Stimulated activated CD8-positive, alpha-beta memory T cell treated with anti-CD3 and anti-CD28 coated beads, Interleukin-2, amount 100 ng/mL, for 1 hour (primary cell): ENCODE measurements at regions not wholly inside any gene's neighbourhood (a gene's known extent, or its start where the extent isn't known, plus 50 kb on each side); places are given as distances from the start of the nearest gene placed in this dataset.
"Not testable (repeated sequence)": the region's sequence is repeated elsewhere in the genome, so short reads cannot be mapped to it uniquely, and the experiment has no call there.

ENCODE experiments used
- DNase-seq, 2 donors: peaks; one replicate each; pipeline ENCODE4 v3.0.0-alpha.2; 2020; ENCODE audit warnings: low read depth in 2 of 2

GRCh38 chr20:50448625-50449403 lies 61.4 kb upstream of the PTPN1 start:
- DNase-seq, result not testable (repeated sequence)

DNA sequence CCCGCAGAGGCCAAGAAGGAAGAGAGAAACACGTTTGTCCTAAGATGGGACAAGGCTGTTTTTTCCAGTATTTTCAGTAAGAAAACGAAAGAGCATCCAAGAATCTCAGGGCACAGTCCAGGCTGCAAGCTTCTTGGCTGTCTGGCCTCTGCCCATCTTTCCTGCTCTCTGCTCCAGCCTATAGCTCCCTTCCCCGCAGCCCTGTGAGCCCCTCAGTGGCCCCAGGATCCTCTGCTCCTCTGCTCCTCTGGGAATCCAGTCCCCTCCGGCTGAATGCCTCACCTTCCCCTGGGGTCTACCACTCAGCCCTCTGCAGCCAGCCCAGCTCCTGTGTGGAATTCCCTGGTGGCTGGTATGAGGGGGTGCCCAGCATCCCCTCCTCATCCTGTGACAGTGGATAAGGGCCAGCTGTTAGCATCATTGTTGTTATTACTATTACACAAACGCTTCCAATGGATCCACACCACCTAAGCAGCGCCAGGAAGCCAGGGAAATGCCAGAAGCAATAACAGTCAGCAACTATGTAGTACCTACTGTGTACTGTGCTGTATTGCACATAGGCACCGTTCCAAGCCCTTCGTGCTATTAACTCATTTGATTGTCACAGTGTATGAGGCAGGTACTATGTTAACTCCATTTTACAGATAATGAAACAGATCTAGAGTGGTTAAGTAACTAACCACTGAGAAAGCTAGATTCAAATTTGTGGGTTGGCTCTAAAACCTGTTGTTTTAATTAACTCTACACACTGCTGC lies 60.3 kb upstream of the PTPN1 start:
- no peak for DNase-seq

DNA sequence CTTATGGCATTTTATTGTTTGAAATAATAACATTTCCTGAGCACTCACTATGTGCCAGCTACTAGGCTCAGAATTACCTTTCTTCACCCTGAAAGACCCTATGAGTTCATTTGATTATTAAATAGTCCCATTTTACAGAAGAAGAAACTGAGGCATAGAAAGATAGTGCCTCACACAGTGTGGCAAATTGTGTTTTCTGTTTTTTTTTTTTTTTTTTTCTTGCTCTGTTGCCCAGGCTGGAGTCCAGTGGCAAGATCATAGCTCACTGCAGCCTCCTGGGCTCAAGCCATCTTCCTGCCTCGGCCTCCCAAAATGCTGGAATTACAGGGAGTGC lies 59.7 kb upstream of the PTPN1 start:
- no peak for DNase-seq

- DNase-seq, result no peak
Observed at GRCh38 chr20:50450881-50451752, 59.1 kb upstream of the PTPN1 start.

GRCh38 chr20:50451792-50452425 lies 58.3 kb upstream of the PTPN1 start:
- DNase-seq, result not testable (repeated sequence)

DNA sequence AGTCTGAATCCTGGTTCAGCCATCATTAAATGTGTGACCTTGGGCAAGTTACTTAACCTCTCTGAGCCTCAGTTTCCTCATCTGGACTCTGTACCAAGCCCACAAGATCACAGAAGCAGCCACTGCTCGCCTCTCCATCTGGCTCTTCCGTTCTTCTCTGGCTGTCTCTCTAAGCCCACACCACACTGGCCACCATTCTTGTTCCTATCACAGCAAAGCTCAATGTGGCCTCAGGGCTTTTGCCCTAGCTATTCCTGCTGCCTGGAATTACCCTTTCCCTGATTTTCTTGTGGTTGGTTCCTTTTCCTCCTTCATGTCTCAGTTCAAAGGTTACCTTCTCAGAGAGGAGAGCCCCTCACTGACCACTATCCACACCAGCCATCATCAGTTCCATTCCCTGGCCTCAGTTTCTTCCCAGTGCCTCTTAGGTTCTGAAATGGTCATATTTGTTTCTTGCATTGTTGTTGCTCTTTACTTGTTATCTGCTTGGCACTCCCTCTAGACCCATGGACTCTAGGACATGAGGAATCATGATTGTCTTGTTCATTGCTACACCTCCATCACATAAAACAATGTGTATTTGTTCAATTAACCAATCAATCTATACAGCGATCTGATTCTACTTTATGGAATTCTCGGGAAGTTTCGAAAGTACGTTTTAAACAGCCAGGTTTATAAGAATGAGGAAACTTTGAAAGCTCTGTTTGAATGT lies 56.5 kb upstream of the PTPN1 start:
- no peak for DNase-seq

DNA sequence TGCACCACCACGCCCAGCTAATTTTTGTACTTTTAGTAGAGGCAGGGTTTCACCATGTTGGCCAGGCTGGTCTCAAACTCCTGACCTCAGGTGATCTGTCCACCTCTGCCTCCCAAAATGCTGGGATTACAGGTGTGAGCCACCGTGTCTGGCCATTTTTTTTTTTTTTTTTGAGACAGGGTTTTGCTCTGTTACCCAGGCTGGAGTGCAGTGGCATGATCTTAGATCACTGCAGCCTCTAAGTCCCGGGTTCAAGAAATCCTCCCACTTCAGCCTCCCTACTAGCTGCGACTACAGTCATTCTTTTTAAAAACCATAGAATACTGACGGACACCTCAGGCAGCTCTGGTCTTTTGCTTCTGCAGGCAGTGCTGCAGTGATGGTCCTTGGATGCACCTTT lies 54.9 kb upstream of the PTPN1 start:
- DNase-seq, result not testable (repeated sequence)

DNA sequence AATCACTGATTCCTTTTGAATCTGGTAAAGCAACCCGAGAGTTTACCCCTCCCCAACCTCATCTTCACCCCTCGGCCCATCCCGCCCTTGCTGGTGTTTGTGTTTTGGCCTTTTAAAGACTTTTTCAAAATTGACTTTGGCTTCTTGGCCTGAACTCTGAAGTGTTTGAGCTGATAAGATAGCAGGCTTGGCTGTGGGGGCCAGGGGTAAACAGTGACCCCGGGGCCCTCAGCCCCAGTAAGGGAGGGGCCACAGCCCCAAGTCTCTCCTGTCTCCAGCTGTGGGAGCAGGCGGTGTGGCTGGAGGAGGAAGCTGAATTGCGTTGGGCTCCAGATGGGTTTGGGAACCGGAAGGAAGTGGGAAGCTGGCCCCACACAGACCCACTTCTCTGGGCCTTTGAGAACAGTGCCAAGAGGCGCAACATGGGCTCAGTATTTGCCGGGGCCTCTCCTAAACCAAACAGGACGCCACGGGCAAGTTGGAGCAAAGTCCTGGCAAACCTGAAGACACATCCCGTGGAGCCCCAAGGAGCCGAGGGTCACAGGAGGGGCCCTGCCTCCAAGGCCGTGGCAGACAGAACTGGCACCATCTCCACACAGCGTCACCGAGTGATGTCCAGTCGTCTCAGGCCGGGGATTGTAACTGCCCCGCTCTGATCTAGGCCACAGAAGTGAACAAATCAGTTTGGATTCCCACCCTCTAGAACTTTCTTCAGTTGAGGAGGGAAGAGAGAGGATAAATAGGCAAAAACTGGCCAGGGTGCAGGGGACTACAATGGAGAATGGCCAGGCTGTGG lies 54.3 kb upstream of the PTPN1 start:
- no peak for DNase-seq

DNA sequence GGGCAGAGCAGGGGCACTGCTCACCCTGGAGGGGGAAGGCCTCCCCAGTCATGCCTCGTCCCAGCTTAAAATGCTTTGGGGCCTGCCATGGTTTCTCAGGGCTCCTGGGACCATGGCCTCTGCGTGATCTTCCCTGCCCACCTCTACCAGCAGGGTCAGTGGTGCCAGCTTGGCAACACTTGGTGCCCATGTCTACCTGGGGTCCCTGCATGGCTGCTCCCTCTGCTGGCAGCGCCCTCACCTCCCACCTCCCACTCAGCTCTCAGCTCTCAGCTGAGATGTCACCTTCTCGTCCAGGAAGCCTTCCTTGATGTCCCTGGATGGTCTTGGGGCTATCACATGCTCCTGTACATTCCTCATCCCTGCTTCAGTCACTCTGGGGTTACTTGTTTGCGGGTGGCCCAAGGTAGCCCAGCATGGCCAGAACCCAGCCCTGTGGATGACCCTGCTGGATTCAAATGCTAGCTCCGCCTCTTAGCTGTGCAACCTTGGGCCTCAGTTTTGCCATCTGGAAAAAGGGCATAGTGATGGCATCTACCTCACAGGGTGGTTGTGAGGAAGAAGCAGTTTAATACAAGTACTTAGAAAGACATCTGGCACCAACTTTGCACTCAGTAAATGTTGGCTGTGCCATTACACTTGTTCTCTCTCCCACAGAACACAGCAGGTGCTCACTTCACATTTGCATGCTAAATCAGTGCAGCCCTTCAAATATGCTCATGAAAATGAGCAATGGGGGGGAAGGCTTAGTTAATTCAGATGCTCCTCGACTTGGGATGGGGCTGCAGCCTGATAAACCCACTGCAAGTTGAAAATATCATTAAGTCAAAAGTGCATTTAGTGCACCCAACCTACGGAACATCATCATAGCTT lies 53.5 kb upstream of the PTPN1 start:
- DNase-seq, result no peak

GRCh38 chr20:50459124-50459918 lies 50.9 kb upstream of the PTPN1 start:
- DNase-seq, result no peak

DNA sequence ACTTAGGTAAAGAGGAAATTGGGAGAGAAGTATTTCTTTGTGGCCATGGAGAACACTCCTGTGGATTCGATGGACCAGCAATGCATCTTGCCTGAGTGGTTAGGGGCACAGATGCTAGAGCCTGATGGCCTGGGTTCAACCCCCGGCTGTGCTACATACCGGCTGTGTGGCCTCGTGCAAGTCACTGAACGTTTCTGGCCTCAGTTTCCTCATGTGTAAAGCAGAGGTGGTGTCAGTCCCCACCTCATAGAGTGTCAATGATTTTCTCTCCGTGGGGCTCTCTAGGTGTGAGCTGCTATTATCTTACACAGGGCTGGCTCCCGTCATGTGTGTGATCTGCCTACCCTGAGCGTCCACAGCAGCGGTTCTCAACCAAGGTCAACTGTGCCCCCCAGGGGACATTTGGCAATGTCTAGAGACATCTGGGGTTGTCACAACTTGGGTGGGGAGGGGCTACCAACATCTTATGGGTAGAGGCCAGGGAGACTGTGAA lies 50.0 kb upstream of the PTPN1 start:
- DNase-seq, result no peak
